IPS DF 19.7 (cell line): ENCODE measurements at regions not wholly inside any gene's neighbourhood (a gene's known extent, or its start where the extent isn't known, plus 50 kb on each side); places are given as distances from the start of the nearest gene placed in this dataset.
A peak's percentile ranks its signal among the peaks of the same experiment; 100 is the strongest.
"Not testable (repeated sequence)": the region's sequence is repeated elsewhere in the genome, so short reads cannot be mapped to it uniquely, and the experiment has no call there.

Source experiments
- DNase-seq: peaks from one replicate; pipeline ENCODE4 v3.0.0-alpha.2; 2013; ENCODE audit warnings: low read depth, low spot score

GRCh38 chr5:96171973-96172372 is 210.3 kb upstream of the ELL2 start:
- DNase-seq, result not testable (repeated sequence)

- DNase-seq, result not testable (repeated sequence)
These were observed 209.0 kb upstream of the ELL2 start for GRCh38 chr5:96170481-96171125.

- not testable (repeated sequence) for DNase-seq
These were observed 207.2 kb upstream of the ELL2 start for GRCh38 chr5:96168833-96169232.

- DNase-seq, result no peak
These were observed 197.4 kb upstream of the ELL2 start for GRCh38 chr5:96159043-96159442.

- DNase-seq, result no peak
These were observed 196.2 kb upstream of the ELL2 start for GRCh38 chr5:96157841-96158291.

- DNase-seq, result no peak
These were observed 195.6 kb upstream of the ELL2 start for GRCh38 chr5:96157077-96157780.

- no peak for DNase-seq
These were observed 193.5 kb upstream of the ELL2 start for GRCh38 chr5:96155147-96155546.

GRCh38 chr5:96151891-96152290 is 190.2 kb upstream of the ELL2 start:
- no peak for DNase-seq

- no peak for DNase-seq
These were observed 188.4 kb upstream of the ELL2 start for GRCh38 chr5:96150007-96150406.

- no peak for DNase-seq
These were observed 187.9 kb upstream of the ELL2 start for GRCh38 chr5:96149546-96149945.

- DNase-seq, result no peak
These were observed 187.4 kb upstream of the ELL2 start for GRCh38 chr5:96149021-96149420.

- no peak for DNase-seq
These were observed 186.7 kb upstream of the ELL2 start for GRCh38 chr5:96148376-96148775.

- no peak for DNase-seq
These were observed 186.2 kb upstream of the ELL2 start for GRCh38 chr5:96147866-96148265.

- DNase-seq, result peak; percentile 63
These were observed 185.0 kb upstream of the ELL2 start for GRCh38 chr5:96146675-96147074.

- DNase-seq, result peak; percentile 76
These were observed 182.6 kb upstream of the ELL2 start for GRCh38 chr5:96144289-96144688.

- DNase-seq, result no peak
These were observed 181.8 kb upstream of the ELL2 start for GRCh38 chr5:96143450-96143849.

- DNase-seq, result no peak
These were observed 181.3 kb upstream of the ELL2 start for GRCh38 chr5:96142786-96143434.

- DNase-seq, result no peak
These were observed 180.6 kb upstream of the ELL2 start for GRCh38 chr5:96142184-96142781.

GRCh38 chr5:96141749-96142148 is 180.1 kb upstream of the ELL2 start:
- no peak for DNase-seq

GRCh38 chr5:96140496-96140895 is 178.8 kb upstream of the ELL2 start:
- no peak for DNase-seq

- DNase-seq, result no peak
These were observed 178.4 kb upstream of the ELL2 start for GRCh38 chr5:96140084-96140483.

GRCh38 chr5:96134886-96135285 is 173.2 kb upstream of the ELL2 start:
- DNase-seq, result no peak
